PC-9 (cell line): ENCODE measurements at regions not wholly inside any gene's neighbourhood (a gene's known extent, or its start where the extent isn't known, plus 50 kb on each side); places are given as distances from the start of the nearest gene placed in this dataset.

Experiments used
- BruUV-seq: library from RNA; stranded (reverse); fragments of 400-500 nt; replicated peaks from 2 replicates; lab custom pipeline; 2021; lab: Mats Ljungman, UMichigan
- CTCF ChIA-PET: fragments of 300-600 bp; sonication (Branson Sonifier 250); formaldehyde crosslinking; loops from one replicate; lab custom pipeline; 2022; ENCODE audit warnings: antibody characterized with exemption; lab: Charles Lee
- POLR2A ChIA-PET: fragments of 300-600 bp; sonication (Branson Sonifier 250); formaldehyde crosslinking; loops from one replicate; lab custom pipeline; 2022; ENCODE audit warnings: antibody characterized with exemption; ENCODE audit not compliant: unreplicated experiment; lab: Charles Lee
- DNase-seq, 2 experiments: peaks; one replicate each; pipeline versions ENCODE4 v3.0.0 to v3.0.0-alpha.2; 2015 to 2022; ENCODE audit warnings: mixed read lengths in 1 of 2
- H2AFZ ChIP-seq: fragments of 200-600 bp; sonication (generic); 2 replicates; pipeline ENCODE4 v1.8.1; 2017; ENCODE audit warnings: antibody characterized with exemption
- H3F3A ChIP-seq: fragments of 200-600 bp; sonication (generic); 2 replicates; pipeline ENCODE4 v1.8.1; 2017; ENCODE audit warnings: antibody characterized with exemption, mild to moderate bottlenecking, low read depth; ENCODE audit not compliant: insufficient read depth
- H3K27ac ChIP-seq: fragments of 200-600 bp; sonication (generic); 2 replicates; pipeline ENCODE4 v1.6.1; 2016; ENCODE audit warnings: mixed run types
- H3K27me3 ChIP-seq: fragments of 200-600 bp; sonication (generic); 2 replicates; pipeline ENCODE4 v1.6.1; 2016; ENCODE audit warnings: low read depth, mixed run types; ENCODE audit not compliant: insufficient read depth
- H3K36me3 ChIP-seq: fragments of 200-600 bp; sonication (generic); 2 replicates; pipeline ENCODE4 v1.6.1; 2016; ENCODE audit warnings: low read depth, mixed run types
- H3K4me1 ChIP-seq: fragments of 200-600 bp; sonication (generic); replicated peaks from 2 replicates; pipeline ENCODE4 v1.6.1; 2016; ENCODE audit warnings: mixed run types; ENCODE audit not compliant: insufficient read depth
- H3K4me2 ChIP-seq: fragments of 200-600 bp; sonication (generic); 2 replicates; pipeline ENCODE4 v1.6.1; 2017; ENCODE audit warnings: mixed run types
- H3K4me3 ChIP-seq: fragments of 200-600 bp; sonication (generic); 2 replicates; pipeline ENCODE4 v1.6.1; 2016; ENCODE audit warnings: mixed run types
- H3K79me2 ChIP-seq: fragments of 200-600 bp; sonication (generic); 2 replicates; pipeline ENCODE4 v1.6.1; 2017; ENCODE audit warnings: low read depth, mixed run types
- H3K9me2 ChIP-seq: fragments of 200-600 bp; sonication (generic); 2 replicates; pipeline ENCODE4 v1.8.1; 2017; ENCODE audit warnings: mild to moderate bottlenecking; ENCODE audit not compliant: insufficient read depth
- H3K9me3 ChIP-seq: fragments of 200-600 bp; sonication (generic); 2 replicates; pipeline ENCODE4 v1.8.1; 2016; ENCODE audit warnings: low read depth; ENCODE audit not compliant: insufficient read depth
- H4K20me1 ChIP-seq: fragments of 200-600 bp; sonication (generic); 2 replicates; pipeline ENCODE4 v1.8.1; 2017; ENCODE audit not compliant: insufficient read depth
- CTCF ChIP-seq: fragments of 200-600 bp; sonication (generic); conservative IDR thresholded peaks from 2 replicates; pipeline ENCODE4 v1.6.1; 2017; ENCODE audit warnings: mixed run types, antibody characterized with exemption, mild to moderate bottlenecking, moderate library complexity
- EZH2 ChIP-seq: fragments of 200-600 bp; sonication (generic); IDR thresholded peaks from 2 replicates; pipeline ENCODE4 v1.8.0; 2017; ENCODE audit warnings: antibody characterized with exemption, low read depth
- intact Hi-C: fragments of 100-400 bp; cut with micrococcal nuclease; formaldehyde crosslinking; loops from one replicate; pipeline ENCODE4 v1.10.0; 2022; ENCODE audit not compliant: unreplicated experiment

DNA sequence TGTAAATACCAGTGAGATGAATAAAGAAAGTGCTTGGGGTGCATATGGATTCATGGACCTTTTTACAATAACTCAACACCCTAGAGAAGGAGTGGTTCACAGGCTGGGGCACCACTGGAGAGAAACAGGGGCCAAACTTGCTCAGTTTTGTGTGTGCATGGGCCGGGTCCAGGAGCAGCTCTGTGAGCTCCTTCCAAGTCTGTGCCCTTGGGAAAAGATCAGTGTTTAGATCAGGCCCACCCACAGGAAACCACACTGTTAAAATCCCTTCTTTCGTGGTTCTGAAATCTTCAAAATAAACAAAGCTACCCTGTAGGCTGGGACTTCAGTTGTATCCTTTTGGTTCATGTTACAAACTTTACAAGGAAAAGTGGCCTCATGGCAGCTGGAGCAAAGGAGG, 156.1 kb upstream of the TMEM260 start:
- H3K4me1 ChIP-seq, result no peaks in the 10 kb centered on the region
- no TSS peak for BruUV-seq
- TF ChIP-seq EZH2 (no peak), CTCF (no peak)
- H3K9me2 ChIP-seq, result no peaks in the 10 kb centered on the region
- H4K20me1 ChIP-seq, result no peaks in the 10 kb centered on the region
- ChIA-PET CTCF (no interaction called here), POLR2A (no interaction called here)
- H3K4me2 ChIP-seq, result no peak overlapping the region
- H2AFZ ChIP-seq, result no peak overlapping the region
- no peaks in the 10 kb centered on the region for H3K36me3 ChIP-seq
- H3K27me3 ChIP-seq, result no peaks in the 10 kb centered on the region
- intact Hi-C loops, result loop anchor here (5.0 kb wide), 1 partner anchor 716 kb away; no protein-coding TSS in a partner anchor
- H3K79me2 ChIP-seq, result no peaks in the 10 kb centered on the region
- H3K9me3 ChIP-seq, result no peaks in the 10 kb centered on the region
- H3K27ac ChIP-seq, result no peak overlapping the region
- DNase-seq, result no peak
- H3F3A ChIP-seq, result no peaks in the 10 kb centered on the region
- H3K4me3 ChIP-seq, result no peak overlapping the region

DNA sequence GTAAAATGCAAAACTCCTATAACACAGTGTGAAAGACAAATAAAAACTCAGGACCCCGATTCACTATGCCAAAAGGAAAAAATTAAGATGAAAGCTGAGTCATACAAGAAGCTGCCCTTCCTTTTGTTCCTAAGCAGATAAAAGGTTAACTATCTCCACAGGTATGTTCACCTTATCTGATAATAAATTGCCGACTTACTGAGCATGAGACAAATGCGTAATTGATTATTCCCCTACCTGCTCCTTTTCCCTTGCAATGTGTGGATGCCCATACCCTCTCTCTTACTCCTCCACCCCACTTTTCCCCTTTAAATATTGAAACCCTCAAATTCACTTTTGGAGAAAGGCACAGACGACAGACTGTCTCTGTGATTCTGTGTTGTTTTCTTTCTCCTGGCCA, 148.6 kb upstream of the TMEM260 start:
- no peaks in the 10 kb centered on the region for H3F3A ChIP-seq
- H3K36me3 ChIP-seq, result no peaks in the 10 kb centered on the region
- H2AFZ ChIP-seq, result no peak overlapping the region
- H3K27ac ChIP-seq, result no peak overlapping the region
- H3K9me2 ChIP-seq, result no peaks in the 10 kb centered on the region
- no peak for DNase-seq
- H3K4me3 ChIP-seq, result no peak overlapping the region
- POLR2A ChIA-PET, result no interaction called here
- H3K9me3 ChIP-seq, result peaks cover 7% of the 10 kb centered on the region; the same call in 1 of the 2 replicates
- H3K4me2 ChIP-seq, result no peak overlapping the region
- H4K20me1 ChIP-seq, result no peaks in the 10 kb centered on the region
- H3K79me2 ChIP-seq, result no peaks in the 10 kb centered on the region
- TF ChIP-seq EZH2 (no peak), CTCF (no peak)
- intact Hi-C loops, result no loop called here
- H3K27me3 ChIP-seq, result peaks cover 19% of the 10 kb centered on the region
- BruUV-seq, result no TSS peak
- CTCF ChIA-PET, result no interaction called here
- H3K4me1 ChIP-seq, result no peaks in the 10 kb centered on the region

DNA sequence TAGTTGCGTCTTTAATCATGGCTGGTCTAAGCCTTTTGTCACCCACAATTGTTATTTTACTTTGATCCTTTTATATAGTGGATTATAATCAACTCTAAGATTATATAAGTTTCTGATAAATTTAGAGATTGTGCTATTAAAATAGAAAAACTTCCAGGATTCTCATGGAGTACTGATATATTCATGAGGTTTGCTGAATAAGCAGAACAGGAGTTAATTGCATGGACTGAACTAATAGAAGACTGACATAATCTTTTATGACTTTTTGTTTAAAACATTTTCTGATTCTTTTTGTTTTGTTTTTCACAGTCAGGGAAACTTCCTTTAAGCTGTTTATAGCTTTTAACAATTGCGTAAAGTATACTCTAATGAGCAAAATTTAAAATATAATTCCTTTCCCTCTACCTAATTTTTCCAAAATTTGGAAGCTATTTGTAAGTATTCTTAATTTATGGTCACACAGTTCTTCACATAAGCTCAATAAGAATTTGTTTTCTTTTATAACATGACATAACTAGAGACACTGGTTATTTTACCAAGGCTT, 129.9 kb upstream of the TMEM260 start:
- H3F3A ChIP-seq, result no peaks in the 10 kb centered on the region
- CTCF ChIA-PET, result interaction anchor here (0.7 kb wide), 1 partner anchor 43 kb away, joined by 5 read pairs; no protein-coding TSS in a partner anchor
- POLR2A ChIA-PET, result no interaction called here
- no peak for DNase-seq
- H3K4me3 ChIP-seq, result no peak overlapping the region
- 0 out of 2 replicates have a peak, but pooled peaks cover 3% of the 10 kb centered on the region for H3K27me3 ChIP-seq
- no peak overlapping the region for H2AFZ ChIP-seq
- no peak overlapping the region for H3K4me2 ChIP-seq
- H3K36me3 ChIP-seq, result no peaks in the 10 kb centered on the region
- H3K9me2 ChIP-seq, result no peaks in the 10 kb centered on the region
- TF ChIP-seq CTCF (no peak), EZH2 (no peak)
- H3K79me2 ChIP-seq, result no peaks in the 10 kb centered on the region
- no peaks in the 10 kb centered on the region for H3K9me3 ChIP-seq
- H4K20me1 ChIP-seq, result no peaks in the 10 kb centered on the region
- no peak overlapping the region for H3K27ac ChIP-seq
- BruUV-seq, result no TSS peak
- no peaks in the 10 kb centered on the region for H3K4me1 ChIP-seq
- intact Hi-C loops, result no loop called here
